Activated CD4-positive, alpha-beta T cell treated with anti-CD3 and anti-CD28 coated beads, Interleukin-2, amount 50 U/mL, for 48 hours (primary cell): ENCODE measurements at regions not wholly inside any gene's neighbourhood (a gene's known extent, or its start where the extent isn't known, plus 50 kb on each side); places are given as distances from the start of the nearest gene placed in this dataset.

ENCODE experiments used
- DNase-seq, 2 experiments: peaks; one replicate each; pipeline ENCODE4 v3.0.0-alpha.2; 2020

DNA sequence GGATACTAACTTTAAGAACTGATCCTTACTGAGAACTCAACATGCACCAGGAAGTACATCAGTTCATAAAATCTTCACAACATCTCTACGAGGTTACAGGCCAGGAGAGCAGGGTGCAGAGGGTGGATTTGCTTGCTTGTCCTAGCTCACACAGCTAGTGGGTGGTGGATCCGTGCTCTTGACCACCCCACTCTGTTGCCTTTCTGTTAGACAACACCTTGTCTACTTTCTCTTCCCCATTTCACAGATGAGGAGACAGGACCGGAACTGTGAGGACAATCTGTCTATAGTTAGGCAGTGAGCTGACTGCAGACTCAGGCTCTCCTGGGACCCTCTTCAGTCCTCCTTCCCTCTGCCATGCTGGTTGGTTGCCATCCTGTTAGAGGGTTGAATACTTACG lies 221.7 kb upstream of the TLE3 start:
- no peak for DNase-seq

DNA sequence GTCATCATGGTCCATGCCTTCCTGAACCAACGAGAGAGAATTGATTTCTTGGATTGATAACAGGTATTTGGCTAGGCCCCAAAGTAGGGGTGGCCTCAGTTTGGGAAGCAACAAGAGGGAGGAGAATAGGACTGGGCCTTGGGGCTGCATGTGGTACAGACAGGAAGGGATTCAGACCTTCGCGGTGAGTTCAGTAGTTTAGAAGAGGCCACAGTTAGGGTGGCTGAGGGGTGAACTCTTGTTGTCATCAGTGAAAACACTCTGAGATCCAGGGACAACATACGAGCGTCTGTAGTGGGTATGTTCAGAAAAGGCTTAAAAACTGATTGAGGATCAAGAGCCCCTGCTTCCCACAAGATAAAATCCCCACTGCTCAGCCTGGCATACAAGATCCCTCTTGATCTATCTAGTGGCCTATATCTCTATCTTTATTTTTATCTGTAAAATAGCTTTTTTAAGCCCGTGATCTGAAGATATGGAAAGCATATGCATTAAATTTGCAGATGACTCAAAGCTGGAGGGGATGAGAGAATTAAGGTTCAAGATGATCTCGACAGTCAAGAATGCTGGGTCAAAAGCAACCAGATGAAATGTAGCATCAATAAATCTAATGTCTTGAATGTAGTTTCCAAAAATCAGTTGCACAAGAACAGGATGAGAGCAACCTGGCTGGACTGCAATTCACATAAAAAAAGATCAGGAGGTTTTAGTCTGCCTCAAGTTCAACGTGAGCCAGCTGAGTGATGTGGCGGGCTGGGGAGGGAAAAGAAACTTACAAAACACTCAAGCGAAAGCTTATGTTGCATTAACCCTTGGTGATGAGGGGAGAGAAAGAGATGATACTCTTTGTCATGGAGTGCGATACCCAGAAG lies 221.1 kb upstream of the TLE3 start:
- no peak for DNase-seq

DNA sequence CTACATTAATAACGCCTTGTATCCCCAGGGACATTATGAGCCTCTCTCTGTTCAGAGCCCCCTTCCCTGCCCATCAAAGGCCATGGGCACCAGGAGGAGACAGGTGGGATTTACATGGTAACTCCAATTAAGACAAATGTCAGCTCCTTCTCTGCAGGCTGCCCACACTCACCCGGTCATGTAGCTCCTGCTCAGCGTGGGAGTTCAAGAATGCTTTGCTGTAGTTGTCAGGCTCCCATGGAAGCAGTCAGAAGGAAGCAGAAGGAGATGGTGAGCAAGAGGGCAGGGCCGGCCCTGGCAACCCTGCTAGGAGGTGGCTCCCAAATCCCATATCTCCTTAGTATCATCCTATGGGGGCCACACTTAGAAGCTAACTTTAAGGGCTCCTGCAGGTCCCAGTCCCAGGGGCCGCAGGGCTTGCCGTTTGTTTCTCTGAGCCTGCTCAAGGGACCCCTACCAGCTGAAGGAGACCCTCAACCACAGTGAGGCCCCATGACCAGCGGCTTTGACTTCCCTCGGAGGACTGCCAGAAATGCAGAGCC lies 218.4 kb upstream of the TLE3 start:
- DNase-seq = no peak

DNA sequence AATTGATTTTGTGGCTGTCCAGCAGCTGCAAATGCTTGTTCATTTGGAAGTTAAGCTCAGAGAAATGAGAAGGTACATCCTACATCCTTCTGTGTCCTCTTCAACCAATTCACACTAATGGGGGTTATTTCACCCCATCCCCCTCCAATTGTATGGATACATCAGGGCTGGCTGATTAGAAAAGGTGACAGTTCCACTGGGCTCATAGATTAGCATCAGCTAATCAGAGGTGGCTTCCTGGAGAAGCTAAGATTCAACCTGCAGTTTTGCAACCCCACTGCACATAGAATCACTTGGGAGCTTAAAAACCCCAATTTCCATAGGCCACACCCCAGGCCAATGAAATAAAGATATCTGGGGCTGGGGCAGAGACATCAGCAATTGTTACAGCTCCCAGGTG lies 217.7 kb upstream of the TLE3 start:
- DNase-seq = no peak

DNA sequence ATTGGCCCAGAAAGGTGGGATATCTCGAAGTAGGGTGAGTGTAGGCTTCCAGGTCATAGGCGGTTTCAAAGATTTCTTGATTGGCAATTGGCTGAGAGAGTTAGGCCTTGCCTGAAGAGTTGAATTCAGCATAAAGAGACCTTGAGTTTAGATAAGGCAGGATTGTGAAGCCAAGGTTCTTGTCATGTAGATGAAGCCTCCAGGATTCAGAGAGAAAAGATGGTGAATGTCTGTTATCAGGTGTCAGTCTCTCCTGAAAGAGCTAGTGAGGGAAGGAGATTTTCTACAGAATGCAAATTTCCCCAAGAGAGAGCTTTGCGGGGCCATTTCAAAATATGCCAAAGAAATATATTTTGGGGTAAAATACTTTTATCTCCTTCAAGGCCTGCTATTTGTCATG lies 217.0 kb upstream of the TLE3 start:
- DNase-seq = no peak

DNA sequence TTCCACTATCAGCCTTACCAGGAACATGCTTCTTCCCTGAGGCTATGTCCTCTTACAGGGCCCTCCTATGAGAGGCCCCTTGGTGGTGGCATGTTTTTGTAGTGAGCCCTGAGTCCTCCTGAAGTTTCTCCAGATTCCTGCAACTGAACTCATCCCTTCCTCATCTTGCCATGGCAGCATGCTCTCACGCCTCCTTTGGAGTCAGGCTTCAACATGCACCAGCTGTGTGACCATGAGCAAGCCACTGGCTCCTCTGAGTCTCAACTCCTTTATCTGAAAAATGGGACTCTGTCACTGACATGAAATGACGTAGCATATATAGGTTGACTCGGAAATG lies 216.3 kb upstream of the TLE3 start:
- DNase-seq = no peak

DNA sequence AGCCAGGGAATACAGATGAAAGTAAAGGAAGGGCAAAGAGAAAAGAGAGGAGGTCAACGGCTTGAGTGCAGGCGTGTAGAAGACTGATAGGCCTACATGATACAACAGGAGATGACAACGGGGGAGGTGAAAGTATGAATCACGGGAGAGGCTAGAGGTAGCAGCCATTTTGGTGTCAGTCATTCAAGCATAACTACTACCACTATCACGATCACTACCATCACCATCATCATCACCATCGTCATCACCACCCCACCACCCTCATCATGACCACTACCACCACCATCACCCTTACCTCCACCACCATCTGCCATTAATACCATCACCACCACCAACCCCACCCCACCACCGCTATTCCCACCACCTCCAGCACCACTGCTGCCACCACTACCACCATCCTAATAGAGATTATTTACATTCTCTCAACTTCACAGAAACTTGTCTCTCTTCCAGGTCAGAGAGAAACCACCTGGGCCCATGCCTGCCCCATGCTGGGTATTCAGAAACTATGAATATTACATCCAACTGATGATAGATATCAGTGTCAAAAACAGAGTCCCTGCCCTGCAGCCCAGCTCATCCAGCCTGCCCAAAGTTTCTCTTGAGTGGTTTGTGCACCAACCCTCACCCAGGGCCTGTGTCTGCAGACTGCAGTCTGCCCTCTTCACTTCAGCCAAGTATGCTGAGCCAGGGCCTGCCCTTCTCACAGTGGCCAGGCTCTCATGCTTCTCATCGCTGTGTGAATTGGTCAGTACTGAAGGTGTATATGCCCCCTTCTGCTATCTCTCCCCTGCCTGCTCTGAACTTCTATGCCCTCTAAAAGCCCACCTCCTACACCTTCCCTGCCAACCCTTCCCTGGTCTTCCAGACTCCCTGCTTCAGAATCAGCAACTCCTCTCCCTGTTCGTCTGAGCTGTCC lies 215.6 kb upstream of the TLE3 start:
- no peak for DNase-seq

DNA sequence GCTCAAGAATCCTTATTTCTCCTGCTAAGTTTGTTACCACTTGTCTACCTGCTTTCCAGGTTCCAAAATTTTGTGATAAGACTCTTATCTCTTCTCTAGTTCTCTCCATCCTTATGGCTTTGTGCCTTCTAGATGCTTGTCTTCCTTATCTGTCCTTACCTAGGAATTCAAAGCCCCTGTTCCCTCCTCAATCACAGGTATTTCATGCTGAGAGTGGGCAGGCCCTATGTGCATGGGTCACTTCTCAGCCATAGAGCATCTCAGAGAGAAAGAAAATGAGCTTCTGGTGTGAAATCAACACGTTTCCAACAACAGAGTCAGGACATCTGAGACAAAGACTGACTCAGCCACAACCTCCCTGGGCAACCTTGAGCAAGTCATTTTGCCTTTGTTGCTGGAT lies 214.1 kb upstream of the TLE3 start:
- no peak for DNase-seq

DNA sequence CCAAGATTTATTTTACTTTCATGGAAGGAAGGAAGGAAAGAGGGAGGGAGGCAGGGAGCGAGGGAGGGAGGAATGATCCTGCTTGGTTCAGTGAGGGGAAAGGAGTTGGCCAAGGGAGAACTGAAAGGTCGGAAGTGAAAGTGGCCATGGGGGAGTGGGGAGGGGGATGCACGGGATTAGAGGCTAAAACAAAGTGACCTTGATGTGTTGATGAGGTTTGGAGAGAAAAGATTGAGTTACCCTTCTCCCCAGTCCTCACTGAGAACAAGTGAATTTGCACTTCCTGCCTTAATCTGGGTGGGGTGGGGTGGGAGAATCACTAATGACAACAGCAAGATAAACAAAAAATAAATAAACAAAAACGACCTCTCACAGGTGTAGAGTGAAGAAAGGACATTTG lies 212.0 kb upstream of the TLE3 start:
- DNase-seq = no peak

DNA sequence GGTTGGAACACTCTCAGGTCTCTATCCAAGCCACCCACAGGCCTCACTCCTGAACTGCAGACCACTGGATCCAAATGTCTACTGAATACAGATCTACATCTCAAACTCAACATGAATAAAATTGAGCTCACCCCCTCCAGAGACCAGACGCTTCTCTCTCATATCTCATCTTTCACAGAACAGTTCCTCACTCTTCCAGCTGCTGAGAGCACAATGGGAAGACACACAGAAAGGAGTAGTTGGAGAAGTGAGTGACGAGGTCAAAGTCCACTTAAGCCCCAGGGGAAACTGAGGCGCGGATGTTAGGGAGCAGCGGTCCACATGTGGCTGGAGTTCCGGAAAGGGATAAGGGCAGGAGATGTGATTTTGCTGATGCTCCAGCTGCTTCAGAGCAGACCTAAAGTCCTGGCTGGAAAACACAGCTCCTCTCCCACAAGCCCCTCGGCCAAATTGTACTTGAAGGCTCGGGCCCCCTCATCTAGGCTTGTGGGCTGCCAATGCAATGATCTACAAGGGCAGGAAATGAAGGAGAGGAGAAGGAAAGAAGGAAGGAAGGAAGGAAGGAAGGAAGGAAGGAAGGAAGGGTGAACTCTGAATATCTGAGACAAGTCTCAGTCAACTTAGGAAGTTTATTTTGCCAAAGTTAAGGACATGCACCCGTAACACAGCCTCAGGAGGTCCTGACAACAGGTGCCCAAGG lies 211.2 kb upstream of the TLE3 start:
- no peak for DNase-seq

DNA sequence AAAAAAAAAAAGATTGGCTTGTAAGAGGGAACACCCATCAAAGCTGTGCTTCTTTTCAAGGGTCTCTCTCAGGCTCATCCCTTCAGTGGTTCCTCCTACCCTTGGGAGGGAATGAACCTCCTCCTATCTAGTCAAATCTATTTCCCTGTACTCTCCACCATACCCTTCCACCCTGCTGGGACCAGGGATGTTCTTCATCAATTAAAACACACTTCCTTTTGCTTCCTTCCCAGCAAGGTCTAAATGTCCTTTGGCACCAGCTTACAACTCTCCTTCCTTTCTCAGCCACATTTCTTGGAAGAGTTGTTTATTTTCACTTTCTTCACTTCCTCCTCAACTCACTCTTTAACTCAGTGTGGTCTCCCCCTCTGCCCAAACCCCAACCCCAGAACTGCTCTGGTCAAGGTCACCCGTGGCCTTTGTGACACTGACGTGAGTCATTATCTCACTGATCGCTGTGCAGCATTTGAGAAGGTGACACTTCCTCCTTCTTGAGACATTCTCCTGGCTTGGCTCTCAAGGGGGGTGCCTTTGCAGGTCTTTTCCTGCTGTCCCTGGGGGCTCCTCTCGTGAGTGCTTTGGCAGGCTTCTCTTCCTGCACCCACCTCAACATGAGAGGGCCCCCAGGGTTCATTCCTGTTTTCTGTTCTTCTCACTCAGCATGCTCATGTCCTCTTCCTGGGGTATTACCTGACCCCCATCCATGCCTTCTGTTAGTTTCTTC lies 210.5 kb upstream of the TLE3 start:
- DNase-seq = peak; percentile 23 to 40

DNA sequence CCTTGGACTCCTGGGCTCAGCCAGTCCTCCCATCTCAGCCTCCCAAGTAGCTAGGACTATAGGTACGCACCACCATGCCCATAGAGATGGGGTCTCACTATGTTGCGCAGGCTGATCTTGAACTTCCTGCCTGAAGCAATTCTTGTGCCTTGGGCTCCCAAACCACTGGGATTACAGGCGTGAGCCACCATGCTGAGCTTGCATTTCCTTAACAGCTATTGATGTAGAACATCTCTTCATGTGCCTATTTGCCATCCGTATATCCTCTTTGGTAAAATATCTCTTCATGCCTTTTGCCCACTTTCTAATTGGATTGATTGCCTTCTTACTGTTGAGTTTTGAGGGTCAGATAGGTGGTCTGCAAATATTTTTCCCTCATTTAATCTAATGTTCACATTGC lies 208.9 kb upstream of the TLE3 start:
- DNase-seq = no peak

DNA sequence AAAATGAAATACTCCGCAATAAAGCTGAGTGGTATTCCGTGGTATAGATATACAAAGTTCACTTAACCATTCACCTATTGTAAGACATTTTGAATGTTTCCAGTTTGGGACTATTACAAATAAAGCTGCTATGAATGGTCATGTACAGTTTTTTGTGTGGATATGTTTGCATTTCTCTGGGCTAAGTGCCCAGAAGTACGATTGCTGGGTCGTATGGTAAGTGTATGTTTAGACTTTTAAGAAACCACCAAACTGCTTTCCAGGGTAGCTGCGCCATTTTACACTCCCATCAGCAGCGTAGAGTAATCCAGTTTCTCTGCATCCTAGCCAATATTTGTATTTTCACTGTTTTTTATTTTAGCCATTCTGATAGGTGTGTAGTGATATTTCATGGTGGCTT lies 208.4 kb upstream of the TLE3 start:
- no peak for DNase-seq

DNA sequence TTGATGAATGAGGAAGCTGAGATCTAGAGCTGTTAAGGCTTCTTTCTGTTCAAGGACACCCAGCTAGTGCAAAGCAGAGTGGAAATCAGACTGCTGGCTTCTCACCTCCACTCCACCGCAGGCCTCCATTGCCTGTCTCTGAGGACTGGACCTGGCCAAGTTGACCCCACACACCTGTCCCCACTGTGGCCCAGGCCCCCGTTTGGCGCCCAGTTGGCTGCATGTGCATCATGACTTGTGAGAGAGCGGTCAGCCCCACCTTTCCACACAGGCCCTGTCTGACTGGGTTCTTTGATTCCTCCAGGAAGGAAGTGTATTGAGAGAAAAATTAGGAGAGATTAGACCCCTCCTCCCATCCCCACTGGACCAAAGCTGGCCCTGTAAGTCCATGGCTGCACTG lies 206.3 kb upstream of the TLE3 start:
- no peak for DNase-seq

DNA sequence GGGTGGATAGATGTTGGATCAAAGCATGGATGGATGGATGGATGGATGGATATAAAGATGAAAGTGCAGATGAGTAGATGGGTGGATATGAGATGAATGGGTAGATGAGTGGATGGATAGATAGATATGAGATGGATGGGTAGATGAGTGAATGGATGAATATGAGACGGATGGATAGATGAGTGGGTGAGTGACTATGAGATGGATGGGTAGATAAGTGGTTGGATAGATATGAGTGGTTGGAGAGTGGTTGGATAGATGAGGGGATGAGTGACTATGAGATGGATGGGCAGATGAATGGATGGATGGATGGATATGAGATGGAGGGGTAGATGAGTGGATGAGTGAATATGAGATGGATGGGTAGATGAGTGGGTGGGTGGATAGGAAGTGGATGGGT lies 204.6 kb upstream of the TLE3 start:
- DNase-seq = no peak

DNA sequence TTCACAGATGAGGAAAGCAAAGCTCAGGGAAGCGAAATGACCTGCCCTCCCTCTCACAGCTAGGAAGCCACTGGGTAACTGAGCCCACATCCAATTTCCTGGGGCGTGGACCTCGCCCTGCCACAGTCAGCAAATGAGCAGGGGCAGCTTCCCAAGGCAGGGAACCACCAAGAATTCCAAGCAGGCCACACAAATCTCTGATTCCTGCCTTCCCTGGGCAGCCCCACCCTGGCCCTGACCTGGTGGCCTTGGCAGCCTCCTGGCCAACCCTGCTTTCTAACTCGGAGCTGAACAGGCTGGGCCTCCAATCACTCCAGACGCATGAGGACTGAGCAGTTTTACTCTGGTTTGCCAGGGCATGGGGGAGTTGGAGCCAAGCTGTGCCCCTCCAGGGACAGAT lies 203.7 kb upstream of the TLE3 start:
- no peak for DNase-seq

DNA sequence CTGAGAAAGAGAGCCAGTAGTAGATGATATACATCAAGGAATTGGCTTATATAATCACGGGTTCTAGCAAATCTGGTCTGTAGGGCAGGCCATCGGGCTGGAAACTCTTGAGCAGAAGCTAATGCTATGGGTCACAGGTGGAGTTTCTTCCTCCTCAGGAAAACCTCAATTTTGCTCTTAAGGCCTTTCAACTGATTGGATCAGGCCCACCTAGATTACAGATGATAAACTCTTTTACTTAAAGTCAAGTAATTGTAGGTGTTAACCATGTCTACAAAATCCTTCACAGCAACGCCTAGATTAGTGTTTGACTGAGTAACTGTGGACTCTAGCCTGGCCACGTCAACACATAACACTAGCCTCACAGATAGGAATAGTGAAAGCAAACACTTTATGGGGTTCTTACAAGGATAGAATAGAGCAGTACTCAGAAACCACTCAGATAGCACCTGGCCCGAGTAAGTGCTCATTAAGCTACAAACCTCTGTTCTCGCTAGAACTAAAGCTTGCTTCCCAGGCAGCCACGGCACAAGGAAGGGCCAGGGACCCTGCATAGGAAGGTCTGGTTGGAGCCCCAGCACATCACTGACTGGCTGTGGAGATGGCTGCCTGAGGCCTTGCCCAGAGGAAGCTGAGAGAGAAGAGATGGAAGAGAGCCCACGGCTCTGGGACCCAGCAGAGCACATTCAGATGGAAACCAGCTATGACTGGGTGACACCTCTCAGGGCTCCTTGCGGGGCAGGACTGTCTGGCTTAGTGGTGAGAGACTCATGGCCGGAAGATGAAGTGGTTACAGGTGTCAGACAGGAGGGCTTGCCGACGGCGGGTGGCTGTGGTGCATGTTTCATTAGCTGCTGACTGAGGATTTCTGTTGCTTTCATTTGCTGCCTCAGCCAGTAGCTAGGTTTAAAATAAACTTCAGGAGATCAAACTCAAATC lies 202.5 kb upstream of the TLE3 start:
- peak; percentile 70 to 78 for DNase-seq

DNA sequence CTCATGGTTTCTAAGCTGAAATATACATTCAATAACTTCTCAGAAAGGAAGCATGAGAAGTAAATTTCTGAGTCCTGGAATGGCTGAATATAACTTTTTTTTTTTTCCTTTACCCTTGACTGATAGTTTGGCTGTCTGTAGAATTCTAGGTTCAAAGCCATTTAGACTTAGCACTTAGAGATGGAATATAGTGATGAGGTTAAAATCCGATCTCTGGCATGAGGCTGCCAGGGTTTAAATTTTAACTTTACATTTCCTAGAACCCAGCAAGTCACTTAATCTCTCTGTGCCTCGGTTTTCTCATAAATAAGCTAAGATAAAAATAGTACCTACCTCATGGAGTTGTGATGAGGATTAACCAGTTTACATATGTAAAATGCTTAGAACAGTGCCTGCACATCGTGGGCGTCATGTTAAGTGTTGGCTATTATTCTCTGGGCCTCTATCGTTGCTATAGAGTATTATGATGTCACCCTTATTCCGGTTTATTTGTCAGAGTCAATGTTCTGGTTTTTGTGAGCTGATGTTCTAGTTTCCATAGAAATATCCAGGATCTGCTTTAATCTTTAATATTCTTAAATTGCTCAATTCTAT lies 199.8 kb upstream of the TLE3 start:
- DNase-seq = no peak

DNA sequence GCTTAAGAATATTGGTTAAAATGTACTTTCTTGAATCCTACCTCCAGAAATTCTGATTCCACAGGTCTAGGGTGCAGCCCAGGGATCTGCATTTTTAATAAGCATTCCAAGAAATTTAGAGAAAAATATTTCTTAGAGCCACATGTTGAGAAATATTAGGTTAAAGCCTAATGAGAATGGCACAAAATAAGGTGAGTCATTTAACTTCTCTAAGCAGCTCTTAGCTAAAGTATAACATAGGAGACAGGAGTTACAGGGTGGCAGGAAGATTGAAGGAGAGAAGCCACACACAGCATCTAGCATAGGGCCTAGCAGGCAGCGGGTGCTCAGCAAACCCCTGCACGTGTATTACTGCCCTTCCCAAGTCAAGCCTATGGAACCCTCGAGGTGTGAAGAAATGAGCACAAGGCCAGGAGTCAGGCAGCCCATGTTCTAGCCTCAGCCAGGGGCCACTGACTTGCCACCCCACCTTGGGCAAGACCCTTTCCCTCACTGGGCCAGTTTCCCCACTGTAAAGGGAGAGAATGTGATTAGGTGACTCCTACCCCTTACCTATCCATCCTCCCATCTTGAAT lies 197.1 kb upstream of the TLE3 start:
- DNase-seq = no peak

DNA sequence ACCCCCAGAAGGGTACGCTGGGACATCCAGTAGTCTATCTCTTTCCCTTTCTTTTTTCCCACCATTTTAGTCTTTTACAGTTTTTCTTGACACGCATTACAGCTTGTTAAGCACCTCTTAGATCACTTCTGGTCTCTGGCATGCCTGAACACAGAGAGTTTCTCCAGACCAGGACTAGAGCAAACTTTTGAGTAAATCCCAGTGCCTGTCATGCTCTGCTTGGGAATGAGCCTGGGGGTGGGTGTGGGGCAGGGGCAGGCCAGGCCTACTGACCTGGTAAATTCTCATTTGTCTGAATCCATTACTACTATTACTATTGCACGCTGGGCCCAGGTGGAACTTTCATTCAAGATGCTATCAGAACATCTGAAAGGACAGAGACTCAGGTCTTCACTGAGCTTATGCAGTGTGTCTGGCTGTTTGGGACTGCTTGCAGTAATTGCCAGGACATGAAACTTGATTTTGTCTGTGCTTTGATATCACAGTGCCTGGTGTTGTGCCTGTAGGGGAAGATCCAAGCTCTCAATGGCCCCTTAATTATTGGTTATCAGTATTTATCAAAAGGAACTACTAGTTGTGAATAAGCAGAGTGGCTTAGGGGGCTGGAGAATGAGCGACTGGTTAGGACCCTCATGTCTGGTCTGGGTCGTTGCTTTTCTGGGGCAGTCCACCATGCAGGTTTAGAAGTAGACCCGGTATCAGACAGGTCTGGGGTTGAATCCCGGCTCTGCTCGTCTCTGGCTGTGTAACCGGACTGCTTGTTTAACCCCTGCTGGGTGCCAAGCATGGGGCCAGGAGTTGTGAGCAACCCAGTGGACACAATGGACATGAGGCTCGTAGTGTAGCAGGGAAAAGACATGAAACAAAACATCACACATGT lies 196.1 kb upstream of the TLE3 start:
- no peak for DNase-seq
